Endodermal cell (in vitro differentiated cells): ENCODE measurements at regions not wholly inside any gene's neighbourhood (a gene's known extent, or its start where the extent isn't known, plus 50 kb on each side); places are given as distances from the start of the nearest gene placed in this dataset.

ENCODE experiments used
- DNase-seq: peaks from one replicate; pipeline ENCODE4 v3.0.0-alpha.2; 2017
- H3K27ac ChIP-seq: 2 replicates; pipeline ENCODE4 v1.5.1; 2013; ENCODE audit warnings: mild to moderate bottlenecking, low read depth, low read length, moderate library complexity
- H3K27me3 ChIP-seq: 2 replicates; pipeline ENCODE4 v1.6.1; 2013; ENCODE audit warnings: mild to moderate bottlenecking, low read length, moderate library complexity; ENCODE audit not compliant: insufficient read depth, control insufficient read depth, poor library complexity, severe bottlenecking
- H3K36me3 ChIP-seq: 2 replicates; pipeline ENCODE4 v1.7.0; 2013; ENCODE audit warnings: mild to moderate bottlenecking, low read length, moderate library complexity; ENCODE audit not compliant: control insufficient read depth, insufficient read depth
- H3K4me1 ChIP-seq: one replicate; pipeline ENCODE4 v1.7.0; 2013; ENCODE audit warnings: low read length; ENCODE audit not compliant: control insufficient read depth, insufficient read depth
- H3K4me3 ChIP-seq: 2 replicates; pipeline ENCODE4 v1.5.1; 2013; ENCODE audit warnings: mild to moderate bottlenecking, low read length, moderate library complexity
- H3K9ac ChIP-seq: 2 replicates; pipeline ENCODE4 v1.6.1; 2013; ENCODE audit warnings: mild to moderate bottlenecking, low read length, moderate library complexity; ENCODE audit not compliant: poor library complexity, severe bottlenecking; ENCODE audit errors: extremely low read depth
- H3K9me3 ChIP-seq: 2 replicates; pipeline ENCODE4 v1.6.1; 2013; ENCODE audit warnings: mild to moderate bottlenecking, low read length, moderate library complexity; ENCODE audit not compliant: control insufficient read depth
- H3K27ac Mint-ChIP-seq: 2 replicates; pipeline ENCODE4 v1.8.0; 2020; ENCODE audit warnings: mixed read lengths
- H3K27me3 Mint-ChIP-seq: 2 replicates; pipeline ENCODE4 v1.8.0; 2021; ENCODE audit warnings: mild to moderate bottlenecking, mixed read lengths; ENCODE audit not compliant: insufficient read depth
- H3K36me3 Mint-ChIP-seq: 2 replicates; pipeline ENCODE4 v1.8.0; 2020; ENCODE audit warnings: low read depth, mixed read lengths
- H3K4me1 Mint-ChIP-seq: 2 replicates; pipeline ENCODE4 v1.8.0; 2020; ENCODE audit warnings: mixed read lengths
- H3K4me3 Mint-ChIP-seq: 2 replicates; pipeline ENCODE4 v1.8.0; 2020; ENCODE audit warnings: mild to moderate bottlenecking, moderate library complexity, mixed read lengths
- H3K9me3 Mint-ChIP-seq: 2 replicates; pipeline ENCODE4 v1.8.0; 2020; ENCODE audit warnings: mild to moderate bottlenecking, mixed read lengths
- CTCF ChIP-seq: fragments of 200-600 bp; sonication (generic); conservative IDR thresholded peaks from 2 replicates; pipeline ENCODE4 v1.5.0; 2021; ENCODE audit warnings: antibody characterized with exemption, mild to moderate bottlenecking
- WGBS, 2 experiments: methylation state at CpG; one replicate each; pipeline versions ENCODE4 v1.1.5 to v1.1.7; 2013; ENCODE audit warnings: missing lambda C conversion rate in 2 of 2, mixed read lengths in 1 of 2; ENCODE audit not compliant: insufficient coverage in 1 of 2, insufficient read length in 1 of 2; 5-methylcytosine and 5-hydroxymethylcytosine counted together

GRCh38 chr6:115544765-115545671 lies 515.7 kb downstream of the FRK start:
- Mint-ChIP-seq H3K36me3 (no peaks in the 10 kb centered on the region), H3K27ac (no peak overlapping the region), H3K27me3 (peaks cover 33% of the 10 kb centered on the region), H3K4me3 (no peak overlapping the region), H3K4me1 (peaks cover 16% of the 10 kb centered on the region), H3K9me3 (peaks cover 6% of the 10 kb centered on the region)
- Histone ChIP-seq H3K36me3 (no peaks in the 10 kb centered on the region), H3K4me3 (no peak overlapping the region), H3K27ac (no peak overlapping the region), H3K9me3 (peaks cover 16% of the 10 kb centered on the region), H3K27me3 (no peaks in the 10 kb centered on the region), H3K4me1 (no peaks in the 10 kb centered on the region), H3K9ac (no peak overlapping the region)
- peak; percentile 90 for DNase-seq
- WGBS, 2 experiments: 79 to 87% methylated on average over 17 to 23 of the region's 23 CpGs
- TF ChIP-seq CTCF: peak; percentile 85

DNA sequence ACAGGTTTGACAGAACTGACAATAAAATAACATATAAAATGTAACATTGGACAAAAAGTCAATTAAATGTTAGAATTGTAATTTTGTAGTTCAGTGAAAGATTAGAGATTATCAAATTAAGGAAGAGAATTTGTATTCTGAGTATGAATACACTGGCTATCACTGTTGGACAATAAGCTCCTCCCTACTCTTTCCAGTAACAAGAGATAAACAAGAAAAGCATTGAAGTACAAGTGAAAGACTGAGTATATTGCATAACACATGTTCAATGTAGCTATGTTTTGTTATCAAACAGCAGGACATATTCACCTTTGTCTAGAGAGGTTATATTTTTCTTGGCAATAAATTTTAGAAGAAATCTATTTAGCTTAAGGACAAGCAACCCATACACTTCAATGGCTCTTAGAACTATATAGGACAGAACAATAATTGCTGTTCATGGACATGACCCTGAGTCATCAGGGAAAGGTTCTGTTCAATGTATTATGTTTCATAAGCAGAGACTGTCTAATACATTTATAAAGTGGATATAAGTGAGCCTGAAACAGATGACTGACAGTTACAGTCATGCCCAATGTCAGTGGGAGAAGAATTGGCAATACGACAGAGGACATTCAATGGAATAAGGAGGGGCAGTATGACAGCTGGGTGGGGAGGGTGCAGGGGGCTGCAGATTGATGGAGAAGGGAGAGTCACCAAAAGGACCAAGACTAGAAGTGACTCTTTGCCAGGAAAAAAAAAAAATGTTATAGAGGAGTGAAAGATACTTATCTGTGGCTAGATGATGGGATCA lies 520.4 kb downstream of the FRK start:
- Mint-ChIP-seq H3K36me3 (no peaks in the 10 kb centered on the region), H3K27ac (no peak overlapping the region)
- no peaks in the 10 kb centered on the region for H3K27me3 ChIP-seq

More for the DNA sequence above, 520.4 kb downstream of the FRK start:
- no peak for DNase-seq
- Mint-ChIP-seq H3K9me3 (no peaks in the 10 kb centered on the region), H3K4me1 (no peaks in the 10 kb centered on the region), H3K4me3 (no peak overlapping the region), H3K27me3 (peaks cover 2% of the 10 kb centered on the region)
- Histone ChIP-seq H3K27ac (no peak overlapping the region), H3K4me3 (no peak overlapping the region), H3K9me3 (no peaks in the 10 kb centered on the region), H3K4me1 (no peaks in the 10 kb centered on the region), H3K36me3 (no peaks in the 10 kb centered on the region), H3K9ac (no peak overlapping the region)
- no peak for TF ChIP-seq CTCF
- WGBS, 2 experiments: 88 to 94% methylated on average over 1 of the region's 1 CpG
